Ishikawa (cell line): ENCODE measurements at regions not wholly inside any gene's neighbourhood (a gene's known extent, or its start where the extent isn't known, plus 50 kb on each side); places are given as distances from the start of the nearest gene placed in this dataset.

Experiments used
- CEBPB ChIP-seq: IDR thresholded peaks from 2 replicates; pipeline ENCODE4 v1.6.1; 2012
- CREB1 ChIP-seq: IDR thresholded peaks from 2 replicates; pipeline ENCODE4 v1.6.1; 2012; ENCODE audit warnings: low read depth
- EGR1 ChIP-seq: IDR thresholded peaks from 2 replicates; pipeline ENCODE4 v1.6.1; 2012
- EP300 ChIP-seq: IDR thresholded peaks from 2 replicates; pipeline ENCODE4 v1.6.1; 2012; ENCODE audit warnings: borderline replicate concordance
- FOXM1 ChIP-seq: IDR thresholded peaks from 2 replicates; pipeline ENCODE4 v1.6.1; 2012; ENCODE audit warnings: low read depth, borderline replicate concordance
- MAX ChIP-seq: IDR thresholded peaks from 2 replicates; pipeline ENCODE4 v1.6.1; 2012
- NFIC ChIP-seq: IDR thresholded peaks from 2 replicates; pipeline ENCODE4 v1.6.1; 2012
- RAD21 ChIP-seq: IDR thresholded peaks from 2 replicates; pipeline ENCODE4 v1.6.1; 2012; ENCODE audit warnings: low read depth
- TAF1 ChIP-seq: IDR thresholded peaks from 2 replicates; pipeline ENCODE4 v1.6.1; 2012; ENCODE audit warnings: low read depth, mild to moderate bottlenecking
- TCF12 ChIP-seq: IDR thresholded peaks from 2 replicates; pipeline ENCODE4 v1.6.1; 2012; ENCODE audit warnings: low read depth
- TEAD4 ChIP-seq: IDR thresholded peaks from 2 replicates; pipeline ENCODE4 v1.6.1; 2012
- USF1 ChIP-seq: IDR thresholded peaks from 2 replicates; pipeline ENCODE4 v1.6.1; 2012
- YY1 ChIP-seq: IDR thresholded peaks from 2 replicates; pipeline ENCODE4 v1.6.1; 2012; ENCODE audit warnings: low read depth
- ZBTB7A ChIP-seq: IDR thresholded peaks from 2 replicates; pipeline ENCODE4 v1.6.1; 2012; ENCODE audit warnings: low read depth
- TF ChIP-seq, protein P1 (sequence below): IDR thresholded peaks from 2 replicates; pipeline ENCODE4 v1.6.1; 2012; ENCODE audit warnings: low read depth, mild to moderate bottlenecking

GRCh38 chr7:155212301-155213015 is 85.2 kb upstream of the INSIG1 start:
- TF ChIP-seq YY1: no peak
- TF ChIP-seq FOXM1: no peak
- TF ChIP-seq, protein P1, sequence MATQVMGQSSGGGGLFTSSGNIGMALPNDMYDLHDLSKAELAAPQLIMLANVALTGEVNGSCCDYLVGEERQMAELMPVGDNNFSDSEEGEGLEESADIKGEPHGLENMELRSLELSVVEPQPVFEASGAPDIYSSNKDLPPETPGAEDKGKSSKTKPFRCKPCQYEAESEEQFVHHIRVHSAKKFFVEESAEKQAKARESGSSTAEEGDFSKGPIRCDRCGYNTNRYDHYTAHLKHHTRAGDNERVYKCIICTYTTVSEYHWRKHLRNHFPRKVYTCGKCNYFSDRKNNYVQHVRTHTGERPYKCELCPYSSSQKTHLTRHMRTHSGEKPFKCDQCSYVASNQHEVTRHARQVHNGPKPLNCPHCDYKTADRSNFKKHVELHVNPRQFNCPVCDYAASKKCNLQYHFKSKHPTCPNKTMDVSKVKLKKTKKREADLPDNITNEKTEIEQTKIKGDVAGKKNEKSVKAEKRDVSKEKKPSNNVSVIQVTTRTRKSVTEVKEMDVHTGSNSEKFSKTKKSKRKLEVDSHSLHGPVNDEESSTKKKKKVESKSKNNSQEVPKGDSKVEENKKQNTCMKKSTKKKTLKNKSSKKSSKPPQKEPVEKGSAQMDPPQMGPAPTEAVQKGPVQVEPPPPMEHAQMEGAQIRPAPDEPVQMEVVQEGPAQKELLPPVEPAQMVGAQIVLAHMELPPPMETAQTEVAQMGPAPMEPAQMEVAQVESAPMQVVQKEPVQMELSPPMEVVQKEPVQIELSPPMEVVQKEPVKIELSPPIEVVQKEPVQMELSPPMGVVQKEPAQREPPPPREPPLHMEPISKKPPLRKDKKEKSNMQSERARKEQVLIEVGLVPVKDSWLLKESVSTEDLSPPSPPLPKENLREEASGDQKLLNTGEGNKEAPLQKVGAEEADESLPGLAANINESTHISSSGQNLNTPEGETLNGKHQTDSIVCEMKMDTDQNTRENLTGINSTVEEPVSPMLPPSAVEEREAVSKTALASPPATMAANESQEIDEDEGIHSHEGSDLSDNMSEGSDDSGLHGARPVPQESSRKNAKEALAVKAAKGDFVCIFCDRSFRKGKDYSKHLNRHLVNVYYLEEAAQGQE: no peak
- no peak for TF ChIP-seq CREB1
- no peak for TF ChIP-seq TEAD4
- no peak for TF ChIP-seq CEBPB
- no peak for TF ChIP-seq TAF1
- TF ChIP-seq NFIC: no peak
- TF ChIP-seq TCF12: no peak
- TF ChIP-seq EGR1: no peak

DNA sequence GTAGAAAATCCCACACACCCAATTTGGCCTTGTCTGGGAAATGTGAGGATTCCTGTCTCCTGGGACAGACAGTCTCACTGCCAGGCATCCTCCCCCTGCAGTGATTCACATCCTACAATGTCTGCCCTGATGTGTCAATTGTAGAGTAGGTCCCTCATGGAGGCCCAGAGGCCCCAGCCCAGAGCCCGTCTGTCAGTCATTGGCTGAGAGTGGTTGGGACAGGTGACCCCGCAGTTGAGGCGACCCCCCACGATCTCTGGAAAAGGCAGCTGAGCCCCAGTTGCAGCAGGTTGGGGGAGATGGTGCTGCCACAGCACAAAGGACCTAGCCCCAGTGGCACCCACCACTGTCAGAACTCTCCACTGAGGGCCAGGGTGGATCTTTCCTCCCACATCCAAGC is 84.3 kb upstream of the INSIG1 start:
- no peak for TF ChIP-seq MAX
- no peak for TF ChIP-seq FOXM1
- no peak for TF ChIP-seq RAD21
- TF ChIP-seq TEAD4: no peak
- TF ChIP-seq USF1: no peak
- TF ChIP-seq TCF12: no peak
- TF ChIP-seq TAF1: no peak
- no peak for TF ChIP-seq CREB1
- TF ChIP-seq EP300: no peak

DNA sequence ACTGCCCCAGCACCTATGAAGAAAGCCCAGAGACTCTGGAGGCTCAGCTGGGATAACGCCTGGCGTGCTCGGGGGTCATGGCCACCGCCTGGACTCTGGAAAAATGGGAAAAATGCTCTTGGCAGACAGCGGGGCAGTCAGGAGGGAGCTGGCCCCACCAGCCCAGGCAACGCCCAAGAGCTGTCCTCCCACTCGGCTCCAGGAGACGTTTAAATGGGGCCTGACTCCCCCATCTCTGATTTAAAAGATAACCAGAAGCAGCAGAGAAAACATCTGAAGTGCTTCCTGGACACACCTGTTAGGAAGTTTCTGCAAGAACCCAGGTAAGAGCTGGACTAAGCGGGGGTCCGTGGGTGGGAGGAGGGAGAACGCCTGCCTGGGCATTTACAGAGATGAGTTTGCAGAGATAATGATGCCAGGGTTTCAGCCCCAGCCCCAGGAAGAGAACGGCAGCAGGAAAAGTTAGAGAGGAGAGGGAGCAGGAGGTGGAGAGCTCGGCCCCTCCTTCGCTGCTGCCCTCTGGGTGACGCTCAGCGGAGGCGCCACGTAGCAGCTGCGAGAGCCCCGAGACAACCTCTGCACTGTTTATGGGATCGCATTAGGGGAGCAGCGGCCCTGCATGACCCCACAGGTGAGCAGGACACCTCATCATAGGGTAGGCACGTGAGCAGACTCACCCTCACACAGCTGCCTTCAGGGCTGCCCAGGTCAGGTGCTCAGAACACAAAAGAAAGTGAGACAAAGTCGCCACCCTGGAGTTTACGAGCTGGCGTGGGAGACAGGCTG is 83.5 kb upstream of the INSIG1 start:
- TF ChIP-seq TCF12 (no peak), TAF1 (no peak), EGR1 (no peak), TEAD4 (no peak), FOXM1 (no peak), MAX (no peak), NFIC (no peak), EP300 (no peak), ZBTB7A (no peak), CEBPB (no peak), CREB1 (no peak)

GRCh38 chr7:155215576-155216325 is 81.9 kb upstream of the INSIG1 start:
- TF ChIP-seq EP300 (no peak), MAX (no peak), CEBPB (no peak), TAF1 (no peak)

- TF ChIP-seq MAX: no peak
Measured at GRCh38 chr7:155216475-155217272, 81.0 kb upstream of the INSIG1 start.

GRCh38 chr7:155217634-155218033 is 80.0 kb upstream of the INSIG1 start:
- TF ChIP-seq CREB1: no peak
- no peak for TF ChIP-seq FOXM1
- TF ChIP-seq, protein P1: no peak
- TF ChIP-seq EP300: no peak
- TF ChIP-seq EGR1: no peak
- TF ChIP-seq MAX: no peak
- TF ChIP-seq TCF12: no peak
- no peak for TF ChIP-seq NFIC
